Right lobe of liver (tissue), 4 donors: ENCODE measurements at regions not wholly inside any gene's neighbourhood (a gene's known extent, or its start where the extent isn't known, plus 50 kb on each side); places are given as distances from the start of the nearest gene placed in this dataset.

Experiments
- CTCF ChIP-seq, 4 donors: fragments of 200-600 bp in 3 of 4; fragments of 450-650 bp in 1 of 4; IDR thresholded peaks; one replicate each; pipeline versions ENCODE4 v1.5.1 to v1.8.0; 2016 to 2022; ENCODE audit warnings: antibody characterized with exemption in 4 of 4, mild to moderate bottlenecking in 2 of 4
- POLR2A ChIP-seq: fragments of 450-650 bp; IDR thresholded peaks from one replicate; pipeline ENCODE4 v1.6.1; 2017; ENCODE audit warnings: antibody characterized with exemption, mild to moderate bottlenecking
- donor health status: DM: no; HTN: no; CAD: no.
- donor health status: DM: no; HTN: no; CAD: no.
- donor health status: DM: no; HTN: yes; CAD: no.

DNA sequence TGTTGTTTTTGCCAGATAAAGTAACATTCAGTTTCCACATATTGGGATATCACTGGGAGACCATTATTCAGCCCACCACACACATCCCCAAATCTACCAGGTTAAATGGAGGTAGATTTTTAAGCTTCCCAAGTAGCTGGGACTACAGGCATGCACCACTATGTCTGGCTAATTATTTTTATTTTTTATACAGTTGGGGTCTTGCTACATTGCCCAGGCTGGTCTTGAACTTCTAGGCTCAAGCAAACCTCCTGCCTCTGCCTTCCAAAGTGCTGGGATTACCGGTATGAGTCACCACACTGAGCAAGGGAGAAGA lies 96.6 kb upstream of the CHD2 start:
- TF ChIP-seq CTCF (IDR thresholded peaks at IDR 0.05) (no peak), POLR2A (no peak)
